GM12878 (cell line): ENCODE measurements at regions not wholly inside any gene's neighbourhood (a gene's known extent, or its start where the extent isn't known, plus 50 kb on each side); places are given as distances from the start of the nearest gene placed in this dataset.

ENCODE experiments used
- CHD4 ChIP-seq: fragments of 200-600 bp; sonication (generic); IDR thresholded peaks from 2 replicates; pipeline ENCODE4 v1.6.1; 2016; ENCODE audit warnings: mild to moderate bottlenecking
- CTCF ChIP-seq, 3 experiments: IDR thresholded peaks in 2 of 3; conservative IDR thresholded peaks in 1 of 3; 2 replicates each; pipeline ENCODE4 v1.5.1; 2011; ENCODE audit warnings: low read depth in 3 of 3, low read length in 3 of 3, mild to moderate bottlenecking in 3 of 3, control low read depth in 2 of 3, moderate library complexity in 2 of 3, inconsistent platforms in 1 of 3, mixed read lengths in 1 of 3; ENCODE audit not compliant: control insufficient read depth in 2 of 3, insufficient read depth in 1 of 3; ENCODE audit errors: extremely low read depth in 1 of 3
- EZH2 ChIP-seq: IDR thresholded peaks from 2 replicates; pipeline ENCODE4 v1.6.1; 2012; ENCODE audit warnings: low read depth, mild to moderate bottlenecking, control low read depth, inconsistent platforms, low read length, borderline replicate concordance; ENCODE audit not compliant: control insufficient read depth
- NFYB ChIP-seq: IDR thresholded peaks from 2 replicates; pipeline ENCODE4 v1.6.1; 2011; ENCODE audit warnings: low read depth, mild to moderate bottlenecking, low read length, improper control_type of control experiment, moderate library complexity; ENCODE audit not compliant: insufficient read depth
- POLR2A ChIP-seq: IDR thresholded peaks from 2 replicates; pipeline ENCODE4 v1.6.1; 2011; ENCODE audit warnings: low read depth, mild to moderate bottlenecking, low read length
- POLR2AphosphoS5 ChIP-seq: IDR thresholded peaks from 2 replicates; pipeline ENCODE4 v1.6.1; 2011; ENCODE audit warnings: mild to moderate bottlenecking, low read length, inconsistent platforms
- RAD21 ChIP-seq: IDR thresholded peaks from 2 replicates; pipeline ENCODE4 v1.6.1; 2011; ENCODE audit warnings: mild to moderate bottlenecking, low read depth, low read length, moderate library complexity; ENCODE audit not compliant: insufficient read depth
- SIN3A ChIP-seq: IDR thresholded peaks from 2 replicates; pipeline ENCODE4 v1.6.1; 2012; ENCODE audit warnings: low read depth, low read length, improper control_type of control experiment
- TF ChIP-seq, protein P1 (sequence below): IDR thresholded peaks from 2 replicates; pipeline ENCODE4 v1.6.1; 2012; ENCODE audit warnings: mild to moderate bottlenecking, low read depth, low read length
- TF ChIP-seq, protein P2 (sequence below): fragments of 450-650 bp; IDR thresholded peaks from 2 replicates; pipeline ENCODE4 v1.6.1; 2017; ENCODE audit warnings: mild to moderate bottlenecking

- TF ChIP-seq CTCF (IDR thresholded peaks at IDR 0.05 in 2 of 3, conservative IDR thresholded peaks at IDR 0.05 in 1 of 3; ENCODE audit: control insufficient read depth in 2 of 3, extremely low read depth in 1 of 3, insufficient read depth in 1 of 3, low read depth in 3 of 3, low read length in 3 of 3) = no peak
- TF ChIP-seq POLR2AphosphoS5 = no peak
- no peak for TF ChIP-seq CHD4
- TF ChIP-seq, protein P1, sequence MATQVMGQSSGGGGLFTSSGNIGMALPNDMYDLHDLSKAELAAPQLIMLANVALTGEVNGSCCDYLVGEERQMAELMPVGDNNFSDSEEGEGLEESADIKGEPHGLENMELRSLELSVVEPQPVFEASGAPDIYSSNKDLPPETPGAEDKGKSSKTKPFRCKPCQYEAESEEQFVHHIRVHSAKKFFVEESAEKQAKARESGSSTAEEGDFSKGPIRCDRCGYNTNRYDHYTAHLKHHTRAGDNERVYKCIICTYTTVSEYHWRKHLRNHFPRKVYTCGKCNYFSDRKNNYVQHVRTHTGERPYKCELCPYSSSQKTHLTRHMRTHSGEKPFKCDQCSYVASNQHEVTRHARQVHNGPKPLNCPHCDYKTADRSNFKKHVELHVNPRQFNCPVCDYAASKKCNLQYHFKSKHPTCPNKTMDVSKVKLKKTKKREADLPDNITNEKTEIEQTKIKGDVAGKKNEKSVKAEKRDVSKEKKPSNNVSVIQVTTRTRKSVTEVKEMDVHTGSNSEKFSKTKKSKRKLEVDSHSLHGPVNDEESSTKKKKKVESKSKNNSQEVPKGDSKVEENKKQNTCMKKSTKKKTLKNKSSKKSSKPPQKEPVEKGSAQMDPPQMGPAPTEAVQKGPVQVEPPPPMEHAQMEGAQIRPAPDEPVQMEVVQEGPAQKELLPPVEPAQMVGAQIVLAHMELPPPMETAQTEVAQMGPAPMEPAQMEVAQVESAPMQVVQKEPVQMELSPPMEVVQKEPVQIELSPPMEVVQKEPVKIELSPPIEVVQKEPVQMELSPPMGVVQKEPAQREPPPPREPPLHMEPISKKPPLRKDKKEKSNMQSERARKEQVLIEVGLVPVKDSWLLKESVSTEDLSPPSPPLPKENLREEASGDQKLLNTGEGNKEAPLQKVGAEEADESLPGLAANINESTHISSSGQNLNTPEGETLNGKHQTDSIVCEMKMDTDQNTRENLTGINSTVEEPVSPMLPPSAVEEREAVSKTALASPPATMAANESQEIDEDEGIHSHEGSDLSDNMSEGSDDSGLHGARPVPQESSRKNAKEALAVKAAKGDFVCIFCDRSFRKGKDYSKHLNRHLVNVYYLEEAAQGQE = no peak
- no peak for TF ChIP-seq EZH2
- TF ChIP-seq POLR2A = no peak
- TF ChIP-seq RAD21 = no peak
- TF ChIP-seq, protein P2, sequence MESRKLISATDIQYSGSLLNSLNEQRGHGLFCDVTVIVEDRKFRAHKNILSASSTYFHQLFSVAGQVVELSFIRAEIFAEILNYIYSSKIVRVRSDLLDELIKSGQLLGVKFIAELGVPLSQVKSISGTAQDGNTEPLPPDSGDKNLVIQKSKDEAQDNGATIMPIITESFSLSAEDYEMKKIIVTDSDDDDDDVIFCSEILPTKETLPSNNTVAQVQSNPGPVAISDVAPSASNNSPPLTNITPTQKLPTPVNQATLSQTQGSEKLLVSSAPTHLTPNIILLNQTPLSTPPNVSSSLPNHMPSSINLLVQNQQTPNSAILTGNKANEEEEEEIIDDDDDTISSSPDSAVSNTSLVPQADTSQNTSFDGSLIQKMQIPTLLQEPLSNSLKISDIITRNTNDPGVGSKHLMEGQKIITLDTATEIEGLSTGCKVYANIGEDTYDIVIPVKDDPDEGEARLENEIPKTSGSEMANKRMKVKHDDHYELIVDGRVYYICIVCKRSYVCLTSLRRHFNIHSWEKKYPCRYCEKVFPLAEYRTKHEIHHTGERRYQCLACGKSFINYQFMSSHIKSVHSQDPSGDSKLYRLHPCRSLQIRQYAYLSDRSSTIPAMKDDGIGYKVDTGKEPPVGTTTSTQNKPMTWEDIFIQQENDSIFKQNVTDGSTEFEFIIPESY = no peak
- TF ChIP-seq NFYB = no peak
- TF ChIP-seq SIN3A = no peak
These were observed 1035.6 kb upstream of the PHF14 start for GRCh38 chr7:9937944-9938631.
